Left cardiac atrium (tissue), 4 donors: ENCODE measurements at regions not wholly inside any gene's neighbourhood (a gene's known extent, or its start where the extent isn't known, plus 50 kb on each side); places are given as distances from the start of the nearest gene placed in this dataset.

Experiments
- ATAC-seq, 2 donors: fragments of 200-7000 bp; cut with Tn5 transposase; one replicate each; pipeline ENCODE4 v1.9.1; 2020; ENCODE audit warnings: mild to moderate bottlenecking in 2 of 2, moderate library complexity in 2 of 2
- DNase-seq: peaks from one replicate; pipeline ENCODE4 v3.0.0-alpha.2; 2020
- intact Hi-C, 2 donors: fragments of 100-400 bp; cut with DNase I; formaldehyde crosslinking; loops; one replicate each; pipeline versions ENCODE4 v1.14.1 to v1.15.1; 2022 to 2023
- donor health status: DM: no; HTN: yes; CAD: no.
- donor health status: DM: no; HTN: yes; CAD: no; lungs with severe emphysema.
- donor health status: DM: yes; HTN: yes; CAD: no.
- donor health status: Dilated cardiomyopathy.

GRCh38 chr14:51436630-51437029, 196.6 kb downstream of the TMX1 start:
- DNase-seq: no peak
- ATAC-seq: no peak
- intact Hi-C loops: no loop called here

GRCh38 chr14:51439896-51440295, 199.8 kb downstream of the TMX1 start:
- no peak for DNase-seq
- intact Hi-C loops: no loop called here
- ATAC-seq: no peak

- intact Hi-C loops: no loop called here
- no peak for ATAC-seq
These were observed 201.0 kb downstream of the TMX1 start for GRCh38 chr14:51441001-51441400.

GRCh38 chr14:51442513-51443175, 202.6 kb downstream of the TMX1 start:
- intact Hi-C loops: no loop called here
- DNase-seq: no peak
- ATAC-seq: peak; percentile 73 to 95

More at GRCh38 chr14:51441001-51441400, 201.0 kb downstream of the TMX1 start:
- DNase-seq: no peak

- intact Hi-C loops: no loop called here
- ATAC-seq (no peak), DNase-seq (no peak)
These were observed 203.4 kb downstream of the TMX1 start for GRCh38 chr14:51443195-51444018.

- intact Hi-C loops: no loop called here
- ATAC-seq (no peak), DNase-seq (no peak)
These were observed 204.4 kb downstream of the TMX1 start for GRCh38 chr14:51444353-51445000.

- DNase-seq (no peak), ATAC-seq (no peak)
- intact Hi-C loops: no loop called here
These were observed 204.9 kb downstream of the TMX1 start for GRCh38 chr14:51445001-51445390.

GRCh38 chr14:51446771-51447170, 204.9 kb upstream of the FRMD6 start:
- intact Hi-C loops: no loop called here
- no peak for DNase-seq
- ATAC-seq: no peak

- intact Hi-C loops: no loop called here
- ATAC-seq: no peak
- DNase-seq: no peak
These were observed 204.3 kb upstream of the FRMD6 start for GRCh38 chr14:51447411-51447810.

GRCh38 chr14:51448831-51449670, 202.7 kb upstream of the FRMD6 start:
- ATAC-seq (peak; percentile 85 to 94), DNase-seq (no peak)
- intact Hi-C loops: no loop called here

- DNase-seq (no peak), ATAC-seq (no peak)
- intact Hi-C loops: no loop called here
These were observed 202.0 kb upstream of the FRMD6 start for GRCh38 chr14:51449681-51450080.

- intact Hi-C loops: no loop called here
- DNase-seq: no peak
- no peak for ATAC-seq
These were observed 200.1 kb upstream of the FRMD6 start for GRCh38 chr14:51451561-51451960.

- intact Hi-C loops: no loop called here
- no peak for DNase-seq
- ATAC-seq: no peak
These were observed 197.8 kb upstream of the FRMD6 start for GRCh38 chr14:51453869-51454268.

- ATAC-seq: no peak
- intact Hi-C loops: no loop called here
- DNase-seq: no peak
These were observed 197.4 kb upstream of the FRMD6 start for GRCh38 chr14:51454351-51454750.

- intact Hi-C loops: no loop called here
- ATAC-seq: no peak
These were observed 196.5 kb upstream of the FRMD6 start for GRCh38 chr14:51455041-51455835.

GRCh38 chr14:51457843-51458562, 193.7 kb upstream of the FRMD6 start:
- ATAC-seq: no peak
- intact Hi-C loops: no loop called here
- DNase-seq: no peak

More at GRCh38 chr14:51455041-51455835, 196.5 kb upstream of the FRMD6 start:
- no peak for DNase-seq

GRCh38 chr14:51458563-51458955, 193.2 kb upstream of the FRMD6 start:
- peak in 1 of 2 donors; percentile 69 for ATAC-seq

GRCh38 chr14:51460011-51460410, 191.7 kb upstream of the FRMD6 start:
- intact Hi-C loops: no loop called here
- DNase-seq (no peak), ATAC-seq (no peak)

More at GRCh38 chr14:51458563-51458955, 193.2 kb upstream of the FRMD6 start:
- intact Hi-C loops: no loop called here
- DNase-seq: no peak
